GM18951 (cell line): ENCODE measurements at regions not wholly inside any gene's neighbourhood (a gene's known extent, or its start where the extent isn't known, plus 50 kb on each side); places are given as distances from the start of the nearest gene placed in this dataset.

Source experiments
- POLR2A ChIP-seq: IDR thresholded peaks from 4 replicates; pipeline ENCODE4 v1.6.1; 2011; ENCODE audit warnings: mild to moderate bottlenecking; ENCODE audit not compliant: insufficient read length, insufficient read depth; ENCODE audit errors: extremely low read depth
- in situ Hi-C: fragments of 300-500 bp; cut with MboI; formaldehyde crosslinking; loops from one replicate; pipeline ENCODE4 v1.12.0; 2022; ENCODE audit warnings: low sequenced_read_pairs, mixed read lengths, inconsistent platforms; ENCODE audit not compliant: unreplicated experiment

DNA sequence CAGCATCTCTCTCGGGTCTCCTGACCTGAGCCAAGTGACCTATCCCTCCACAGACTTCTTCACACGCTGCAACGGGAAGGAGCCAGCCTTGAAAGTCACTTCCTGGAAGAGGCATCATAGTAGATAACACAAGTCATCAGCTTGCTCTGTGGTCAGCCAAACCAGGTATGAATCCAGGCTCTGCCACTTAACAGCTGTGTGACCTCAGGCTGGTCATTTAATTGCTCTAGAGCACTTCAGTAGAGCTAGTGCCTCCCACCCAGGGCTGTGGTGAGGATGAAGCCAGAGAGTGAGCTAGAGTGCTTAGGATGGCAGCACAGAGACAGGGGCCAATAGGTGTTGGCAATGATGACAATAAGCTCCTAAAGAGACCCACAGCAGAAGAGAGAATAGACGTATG, 247.7 kb upstream of the ZMIZ1 start:
- no peak for TF ChIP-seq POLR2A
- in situ Hi-C loops = no loop called here

GRCh38 chr10:78828647-78829539, 239.9 kb upstream of the ZMIZ1 start:
- TF ChIP-seq POLR2A = no peak
- in situ Hi-C loops = no loop called here

- in situ Hi-C loops = no loop called here
- no peak for TF ChIP-seq POLR2A
Measured at GRCh38 chr10:78829565-78829964, 239.2 kb upstream of the ZMIZ1 start.

GRCh38 chr10:78830062-78830975, 238.4 kb upstream of the ZMIZ1 start:
- no peak for TF ChIP-seq POLR2A
- in situ Hi-C loops = no loop called here

GRCh38 chr10:78830976-78831375, 237.8 kb upstream of the ZMIZ1 start:
- TF ChIP-seq POLR2A = no peak

DNA sequence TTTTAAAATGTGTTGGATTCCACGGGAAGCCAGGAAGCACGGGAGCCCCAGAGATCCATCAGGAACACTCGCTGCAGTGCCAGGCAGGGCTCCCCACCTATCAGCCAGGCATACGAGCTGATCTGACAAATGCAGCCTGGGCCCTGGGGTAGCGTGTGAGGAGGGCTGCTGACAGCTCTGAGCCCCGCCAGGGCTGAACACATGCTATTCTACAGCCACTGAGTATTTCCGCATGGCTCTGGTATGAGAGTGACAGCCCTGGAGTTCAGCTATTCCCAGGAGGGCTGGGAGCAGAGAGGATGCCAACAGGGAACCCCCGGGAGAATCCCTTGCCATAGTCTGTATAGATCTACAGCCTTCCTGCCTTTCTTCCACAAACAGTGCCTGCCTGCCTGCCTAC, 237.3 kb upstream of the ZMIZ1 start:
- in situ Hi-C loops = no loop called here
- TF ChIP-seq POLR2A = no peak

More at GRCh38 chr10:78830976-78831375, 237.8 kb upstream of the ZMIZ1 start:
- in situ Hi-C loops = no loop called here

DNA sequence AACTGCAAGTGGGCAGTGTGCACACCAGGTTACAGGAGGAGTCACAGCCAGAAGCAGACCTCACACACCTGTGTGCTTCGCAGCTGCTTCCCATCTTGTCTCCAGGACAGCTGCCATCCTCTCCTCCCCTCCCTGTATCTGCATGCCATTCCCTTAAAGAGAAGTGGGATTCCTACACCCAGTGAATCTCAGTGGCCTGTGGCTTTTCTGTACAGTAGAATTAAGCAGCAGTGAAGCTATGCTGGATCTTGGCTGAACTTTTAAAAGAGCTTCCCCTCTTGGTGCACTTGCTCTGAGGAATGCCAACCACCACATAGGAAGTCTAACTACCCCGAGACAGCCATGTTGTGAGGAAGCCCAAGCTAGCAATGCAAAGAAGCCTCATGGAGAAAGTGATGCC, 236.5 kb upstream of the ZMIZ1 start:
- no peak for TF ChIP-seq POLR2A
- in situ Hi-C loops = no loop called here

DNA sequence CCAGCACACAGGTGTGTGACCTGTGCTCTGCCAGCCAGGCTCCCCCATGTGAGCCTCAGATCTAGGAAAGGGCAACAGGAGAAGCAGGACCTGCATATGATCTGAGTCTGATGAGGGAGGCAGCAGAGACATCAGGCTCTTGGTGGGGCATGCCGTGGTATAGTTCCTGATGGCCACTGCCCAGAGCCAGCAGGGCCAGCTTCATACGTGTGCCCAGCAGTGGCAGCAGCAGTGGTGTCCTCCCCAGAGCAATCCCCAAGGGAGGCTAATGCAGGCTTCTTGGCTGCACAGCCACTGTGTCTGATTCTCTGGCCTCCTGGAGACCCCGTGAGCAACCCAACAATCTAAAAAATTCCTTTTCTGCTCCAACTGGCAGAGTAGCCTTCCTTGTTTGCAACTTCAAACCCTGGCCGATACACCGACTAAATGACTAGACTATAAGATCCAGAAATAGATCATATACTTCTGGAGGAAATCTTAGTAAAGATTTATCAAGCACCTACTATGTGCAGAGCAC, 230.6 kb upstream of the ZMIZ1 start:
- in situ Hi-C loops = no loop called here
- no peak for TF ChIP-seq POLR2A

GRCh38 chr10:78843495-78843894, 225.3 kb upstream of the ZMIZ1 start:
- TF ChIP-seq POLR2A = no peak
- in situ Hi-C loops = no loop called here

DNA sequence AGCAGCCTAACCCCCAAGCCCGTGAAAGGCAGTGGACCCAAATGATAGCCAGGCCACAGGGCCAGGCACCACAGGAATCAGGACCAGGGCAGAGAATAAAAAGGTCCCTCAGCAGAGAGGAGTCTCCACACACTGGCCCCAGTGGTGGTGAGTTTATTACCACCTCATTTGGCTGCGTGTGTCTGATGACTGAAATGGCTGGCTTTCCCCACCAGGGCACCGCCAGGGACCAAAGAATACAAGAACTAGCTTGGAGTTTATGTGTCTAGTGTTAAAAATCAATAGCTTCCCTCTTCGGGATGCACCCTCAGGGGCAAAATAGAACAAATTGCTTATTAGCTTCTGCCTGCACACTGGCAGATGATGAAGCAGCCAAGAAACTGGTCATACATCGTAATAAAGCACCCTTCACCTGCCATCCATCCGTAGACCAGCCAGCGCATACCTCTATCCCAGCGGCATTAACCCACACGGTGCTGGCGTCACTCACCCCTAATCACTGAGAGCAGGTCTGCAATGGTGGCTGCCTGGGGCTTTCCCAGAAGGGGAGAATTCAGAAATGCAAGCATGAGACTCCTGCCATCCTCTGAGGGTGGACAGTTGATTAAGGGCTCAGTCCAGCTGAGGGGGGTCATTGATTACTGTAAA, 223.7 kb upstream of the ZMIZ1 start:
- in situ Hi-C loops = no loop called here

GRCh38 chr10:78846071-78846470, 222.7 kb upstream of the ZMIZ1 start:
- in situ Hi-C loops = no loop called here
- TF ChIP-seq POLR2A = no peak

More for the DNA sequence above, 223.7 kb upstream of the ZMIZ1 start:
- TF ChIP-seq POLR2A = no peak

GRCh38 chr10:78846760-78847159, 222.0 kb upstream of the ZMIZ1 start:
- TF ChIP-seq POLR2A = no peak
- in situ Hi-C loops = no loop called here

- TF ChIP-seq POLR2A = no peak
- in situ Hi-C loops = no loop called here
Measured at GRCh38 chr10:78847485-78847884, 221.3 kb upstream of the ZMIZ1 start.
